Liver (tissue), 3 donors: ENCODE measurements at regions not wholly inside any gene's neighbourhood (a gene's known extent, or its start where the extent isn't known, plus 50 kb on each side); places are given as distances from the start of the nearest gene placed in this dataset.

Experiments
- FOXA2 ChIP-seq: IDR thresholded peaks from 2 replicates; pipeline ENCODE4 v1.6.1; 2016; ENCODE audit warnings: antibody characterized with exemption
- GABPA ChIP-seq, 2 donors: IDR thresholded peaks in 1 of 2; conservative IDR thresholded peaks in 1 of 2; 2 replicates each; pipeline ENCODE4 v1.6.1; 2016; ENCODE audit warnings: antibody characterized with exemption in 2 of 2, mild to moderate bottlenecking in 1 of 2, moderate library complexity in 1 of 2
- JUND ChIP-seq, 2 donors: IDR thresholded peaks; 2 replicates each; pipeline ENCODE4 v1.6.1; 2016; ENCODE audit warnings: antibody characterized with exemption in 2 of 2
- MAX ChIP-seq: IDR thresholded peaks from 2 replicates; pipeline ENCODE4 v1.6.1; 2016; ENCODE audit warnings: antibody characterized with exemption
- RAD21 ChIP-seq, 2 donors: IDR thresholded peaks; 2 replicates each; pipeline ENCODE4 v1.6.1; 2016; ENCODE audit warnings: antibody characterized with exemption in 2 of 2, mild to moderate bottlenecking in 2 of 2
- RXRA ChIP-seq, 2 donors: IDR thresholded peaks; 2 replicates each; pipeline ENCODE4 v1.6.1; 2017 to 2018; ENCODE audit warnings: antibody characterized with exemption in 2 of 2, mild to moderate bottlenecking in 1 of 2
- TAF1 ChIP-seq: conservative IDR thresholded peaks from 2 replicates; pipeline ENCODE4 v1.6.1; 2016; ENCODE audit warnings: antibody characterized with exemption, mild to moderate bottlenecking
- YY1 ChIP-seq: IDR thresholded peaks from 2 replicates; pipeline ENCODE4 v1.6.1; 2016; ENCODE audit warnings: antibody characterized with exemption, mild to moderate bottlenecking
- TF ChIP-seq, protein P1 (sequence below): fragments of 150-350 bp; IDR thresholded peaks from 2 replicates; pipeline ENCODE4 v1.5.1; 2017; ENCODE audit warnings: improper control_type of control experiment, low read depth, low read length; ENCODE audit not compliant: missing input control
- TF ChIP-seq, protein P2 (sequence below): IDR thresholded peaks from 2 replicates; pipeline ENCODE4 v1.6.1; 2016; ENCODE audit warnings: antibody characterized with exemption
- TF ChIP-seq, protein P3 (sequence below): IDR thresholded peaks from 2 replicates; pipeline ENCODE4 v1.6.1; 2016; ENCODE audit warnings: antibody characterized with exemption, mild to moderate bottlenecking
- TF ChIP-seq, protein P4 (sequence below): IDR thresholded peaks from 2 replicates; pipeline ENCODE4 v1.6.1; 2016; ENCODE audit warnings: antibody characterized with exemption
- donor health status: healthy.
- donor health status: healthy.

DNA sequence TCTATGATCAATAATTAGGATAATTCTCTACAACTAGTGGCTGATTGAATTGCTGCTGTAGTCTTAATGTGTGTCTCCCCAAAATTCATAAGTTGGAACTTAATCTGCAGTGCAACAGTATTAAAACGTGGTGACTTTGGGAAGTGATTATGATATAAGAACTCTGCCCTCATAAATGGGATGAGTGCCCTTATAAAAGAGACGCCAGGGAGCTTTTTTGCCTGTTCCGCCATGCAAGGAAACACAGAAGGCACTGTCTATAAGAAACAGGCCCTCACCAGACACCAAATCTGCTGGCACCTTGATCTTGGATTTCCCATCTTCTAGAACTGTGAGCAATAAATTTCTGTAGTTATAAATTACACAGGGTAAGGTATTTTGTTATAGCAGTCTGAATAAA is 161.0 kb downstream of the ALX1 start:
- no peak for TF ChIP-seq MAX
- no peak for TF ChIP-seq YY1
- TF ChIP-seq, protein P1, sequence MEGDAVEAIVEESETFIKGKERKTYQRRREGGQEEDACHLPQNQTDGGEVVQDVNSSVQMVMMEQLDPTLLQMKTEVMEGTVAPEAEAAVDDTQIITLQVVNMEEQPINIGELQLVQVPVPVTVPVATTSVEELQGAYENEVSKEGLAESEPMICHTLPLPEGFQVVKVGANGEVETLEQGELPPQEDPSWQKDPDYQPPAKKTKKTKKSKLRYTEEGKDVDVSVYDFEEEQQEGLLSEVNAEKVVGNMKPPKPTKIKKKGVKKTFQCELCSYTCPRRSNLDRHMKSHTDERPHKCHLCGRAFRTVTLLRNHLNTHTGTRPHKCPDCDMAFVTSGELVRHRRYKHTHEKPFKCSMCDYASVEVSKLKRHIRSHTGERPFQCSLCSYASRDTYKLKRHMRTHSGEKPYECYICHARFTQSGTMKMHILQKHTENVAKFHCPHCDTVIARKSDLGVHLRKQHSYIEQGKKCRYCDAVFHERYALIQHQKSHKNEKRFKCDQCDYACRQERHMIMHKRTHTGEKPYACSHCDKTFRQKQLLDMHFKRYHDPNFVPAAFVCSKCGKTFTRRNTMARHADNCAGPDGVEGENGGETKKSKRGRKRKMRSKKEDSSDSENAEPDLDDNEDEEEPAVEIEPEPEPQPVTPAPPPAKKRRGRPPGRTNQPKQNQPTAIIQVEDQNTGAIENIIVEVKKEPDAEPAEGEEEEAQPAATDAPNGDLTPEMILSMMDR = no peak
- no peak for TF ChIP-seq FOXA2
- TF ChIP-seq, protein P2, sequence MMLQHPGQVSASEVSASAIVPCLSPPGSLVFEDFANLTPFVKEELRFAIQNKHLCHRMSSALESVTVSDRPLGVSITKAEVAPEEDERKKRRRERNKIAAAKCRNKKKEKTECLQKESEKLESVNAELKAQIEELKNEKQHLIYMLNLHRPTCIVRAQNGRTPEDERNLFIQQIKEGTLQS = no peak
- no peak for TF ChIP-seq TAF1
- TF ChIP-seq, protein P3, sequence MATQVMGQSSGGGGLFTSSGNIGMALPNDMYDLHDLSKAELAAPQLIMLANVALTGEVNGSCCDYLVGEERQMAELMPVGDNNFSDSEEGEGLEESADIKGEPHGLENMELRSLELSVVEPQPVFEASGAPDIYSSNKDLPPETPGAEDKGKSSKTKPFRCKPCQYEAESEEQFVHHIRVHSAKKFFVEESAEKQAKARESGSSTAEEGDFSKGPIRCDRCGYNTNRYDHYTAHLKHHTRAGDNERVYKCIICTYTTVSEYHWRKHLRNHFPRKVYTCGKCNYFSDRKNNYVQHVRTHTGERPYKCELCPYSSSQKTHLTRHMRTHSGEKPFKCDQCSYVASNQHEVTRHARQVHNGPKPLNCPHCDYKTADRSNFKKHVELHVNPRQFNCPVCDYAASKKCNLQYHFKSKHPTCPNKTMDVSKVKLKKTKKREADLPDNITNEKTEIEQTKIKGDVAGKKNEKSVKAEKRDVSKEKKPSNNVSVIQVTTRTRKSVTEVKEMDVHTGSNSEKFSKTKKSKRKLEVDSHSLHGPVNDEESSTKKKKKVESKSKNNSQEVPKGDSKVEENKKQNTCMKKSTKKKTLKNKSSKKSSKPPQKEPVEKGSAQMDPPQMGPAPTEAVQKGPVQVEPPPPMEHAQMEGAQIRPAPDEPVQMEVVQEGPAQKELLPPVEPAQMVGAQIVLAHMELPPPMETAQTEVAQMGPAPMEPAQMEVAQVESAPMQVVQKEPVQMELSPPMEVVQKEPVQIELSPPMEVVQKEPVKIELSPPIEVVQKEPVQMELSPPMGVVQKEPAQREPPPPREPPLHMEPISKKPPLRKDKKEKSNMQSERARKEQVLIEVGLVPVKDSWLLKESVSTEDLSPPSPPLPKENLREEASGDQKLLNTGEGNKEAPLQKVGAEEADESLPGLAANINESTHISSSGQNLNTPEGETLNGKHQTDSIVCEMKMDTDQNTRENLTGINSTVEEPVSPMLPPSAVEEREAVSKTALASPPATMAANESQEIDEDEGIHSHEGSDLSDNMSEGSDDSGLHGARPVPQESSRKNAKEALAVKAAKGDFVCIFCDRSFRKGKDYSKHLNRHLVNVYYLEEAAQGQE = no peak
- TF ChIP-seq, protein P4, sequence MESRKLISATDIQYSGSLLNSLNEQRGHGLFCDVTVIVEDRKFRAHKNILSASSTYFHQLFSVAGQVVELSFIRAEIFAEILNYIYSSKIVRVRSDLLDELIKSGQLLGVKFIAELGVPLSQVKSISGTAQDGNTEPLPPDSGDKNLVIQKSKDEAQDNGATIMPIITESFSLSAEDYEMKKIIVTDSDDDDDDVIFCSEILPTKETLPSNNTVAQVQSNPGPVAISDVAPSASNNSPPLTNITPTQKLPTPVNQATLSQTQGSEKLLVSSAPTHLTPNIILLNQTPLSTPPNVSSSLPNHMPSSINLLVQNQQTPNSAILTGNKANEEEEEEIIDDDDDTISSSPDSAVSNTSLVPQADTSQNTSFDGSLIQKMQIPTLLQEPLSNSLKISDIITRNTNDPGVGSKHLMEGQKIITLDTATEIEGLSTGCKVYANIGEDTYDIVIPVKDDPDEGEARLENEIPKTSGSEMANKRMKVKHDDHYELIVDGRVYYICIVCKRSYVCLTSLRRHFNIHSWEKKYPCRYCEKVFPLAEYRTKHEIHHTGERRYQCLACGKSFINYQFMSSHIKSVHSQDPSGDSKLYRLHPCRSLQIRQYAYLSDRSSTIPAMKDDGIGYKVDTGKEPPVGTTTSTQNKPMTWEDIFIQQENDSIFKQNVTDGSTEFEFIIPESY = no peak
- no peak for TF ChIP-seq GABPA (IDR thresholded peaks at IDR 0.05 in 1 of 2, conservative IDR thresholded peaks at IDR 0.05 in 1 of 2)
- no peak for TF ChIP-seq RAD21 (IDR thresholded peaks at IDR 0.05)
- TF ChIP-seq JUND (IDR thresholded peaks at IDR 0.05) = no peak
- TF ChIP-seq RXRA (IDR thresholded peaks at IDR 0.05) = no peak
